Activated B cell treated with CpG ODN at 0.5 μM for 24 hours (primary cell): ENCODE measurements at regions not wholly inside any gene's neighbourhood (a gene's known extent, or its start where the extent isn't known, plus 50 kb on each side); places are given as distances from the start of the nearest gene placed in this dataset.

Experiments used
- ATAC-seq: fragments of 200-7000 bp; cut with Tn5 transposase; one replicate; pipeline ENCODE4 v1.10.0; 2021; ENCODE audit warnings: low read depth, mild to moderate bottlenecking, moderate library complexity
- CTCF ChIA-PET: fragments of 350-600 bp; sonication (Branson Sonifier 250); formaldehyde crosslinking; loops from one replicate; lab custom pipeline; 2021; ENCODE audit warnings: antibody characterized with exemption; lab: Charles Lee
- POLR2A ChIA-PET: fragments of 350-600 bp; sonication (Branson Sonifier 250); formaldehyde crosslinking; loops from one replicate; lab custom pipeline; 2021; ENCODE audit warnings: antibody characterized with exemption; lab: Charles Lee
- DNase-seq: peaks from one replicate; pipeline ENCODE4 v3.0.0; 2022
- H3K27ac Mint-ChIP-seq: one replicate; pipeline ENCODE4 v1.8.0; 2020; ENCODE audit warnings: mixed read lengths
- H3K27me3 Mint-ChIP-seq: one replicate; pipeline ENCODE4 v1.8.0; 2021; ENCODE audit warnings: mixed read lengths
- H3K36me3 Mint-ChIP-seq: one replicate; pipeline ENCODE4 v1.8.0; 2021; ENCODE audit warnings: low read depth, mixed read lengths
- H3K4me1 Mint-ChIP-seq: one replicate; pipeline ENCODE4 v1.8.0; 2021; ENCODE audit warnings: mixed read lengths
- H3K4me3 Mint-ChIP-seq: one replicate; pipeline ENCODE4 v1.8.0; 2020; ENCODE audit warnings: mild to moderate bottlenecking, mixed read lengths
- H3K9me3 Mint-ChIP-seq: one replicate; pipeline ENCODE4 v1.8.0; 2020; ENCODE audit warnings: mixed read lengths
- intact Hi-C: fragments of 100-400 bp; cut with micrococcal nuclease; formaldehyde crosslinking; loops from one replicate; pipeline ENCODE4 v1.15.1; 2024
- TF ChIP-seq, protein P1 (sequence below): fragments of 200-600 bp; IDR thresholded peaks from one replicate; pipeline ENCODE4 v1.8.0; 2022; ENCODE audit warnings: antibody characterized with exemption, mild to moderate bottlenecking

DNA sequence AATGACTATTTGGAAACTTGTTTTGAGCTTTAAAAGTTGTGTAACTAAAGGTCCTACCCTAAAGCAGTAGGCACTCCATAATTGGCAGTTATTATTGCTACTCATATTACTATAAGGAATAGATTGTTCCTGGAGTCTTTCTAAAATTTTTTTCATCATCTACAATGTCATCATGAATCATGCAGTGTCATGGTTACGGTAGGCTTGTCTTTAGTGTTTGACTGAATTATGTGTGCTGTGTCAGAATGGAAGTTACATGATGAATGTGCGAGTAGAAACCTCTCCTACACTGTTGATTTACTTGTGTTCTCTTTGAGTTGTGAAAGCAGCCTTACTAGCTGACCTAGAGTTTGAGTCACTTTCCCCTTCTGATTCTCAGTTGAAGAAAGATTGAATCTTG is 1099.9 kb downstream of the RAPGEF2 start:
- POLR2A ChIA-PET = no interaction called here
- ATAC-seq = no peak
- H3K4me3 Mint-ChIP-seq = no peak overlapping the region
- H3K27ac Mint-ChIP-seq = no peak overlapping the region
- H3K36me3 Mint-ChIP-seq = no peaks in the 10 kb centered on the region
- no peak for DNase-seq
- TF ChIP-seq, protein P1, sequence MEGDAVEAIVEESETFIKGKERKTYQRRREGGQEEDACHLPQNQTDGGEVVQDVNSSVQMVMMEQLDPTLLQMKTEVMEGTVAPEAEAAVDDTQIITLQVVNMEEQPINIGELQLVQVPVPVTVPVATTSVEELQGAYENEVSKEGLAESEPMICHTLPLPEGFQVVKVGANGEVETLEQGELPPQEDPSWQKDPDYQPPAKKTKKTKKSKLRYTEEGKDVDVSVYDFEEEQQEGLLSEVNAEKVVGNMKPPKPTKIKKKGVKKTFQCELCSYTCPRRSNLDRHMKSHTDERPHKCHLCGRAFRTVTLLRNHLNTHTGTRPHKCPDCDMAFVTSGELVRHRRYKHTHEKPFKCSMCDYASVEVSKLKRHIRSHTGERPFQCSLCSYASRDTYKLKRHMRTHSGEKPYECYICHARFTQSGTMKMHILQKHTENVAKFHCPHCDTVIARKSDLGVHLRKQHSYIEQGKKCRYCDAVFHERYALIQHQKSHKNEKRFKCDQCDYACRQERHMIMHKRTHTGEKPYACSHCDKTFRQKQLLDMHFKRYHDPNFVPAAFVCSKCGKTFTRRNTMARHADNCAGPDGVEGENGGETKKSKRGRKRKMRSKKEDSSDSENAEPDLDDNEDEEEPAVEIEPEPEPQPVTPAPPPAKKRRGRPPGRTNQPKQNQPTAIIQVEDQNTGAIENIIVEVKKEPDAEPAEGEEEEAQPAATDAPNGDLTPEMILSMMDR = no peak
- H3K9me3 Mint-ChIP-seq = peaks cover 12% of the 10 kb centered on the region
- H3K4me1 Mint-ChIP-seq = no peaks in the 10 kb centered on the region
- H3K27me3 Mint-ChIP-seq = no peaks in the 10 kb centered on the region
- intact Hi-C loops = no loop called here
- CTCF ChIA-PET = no interaction called here

DNA sequence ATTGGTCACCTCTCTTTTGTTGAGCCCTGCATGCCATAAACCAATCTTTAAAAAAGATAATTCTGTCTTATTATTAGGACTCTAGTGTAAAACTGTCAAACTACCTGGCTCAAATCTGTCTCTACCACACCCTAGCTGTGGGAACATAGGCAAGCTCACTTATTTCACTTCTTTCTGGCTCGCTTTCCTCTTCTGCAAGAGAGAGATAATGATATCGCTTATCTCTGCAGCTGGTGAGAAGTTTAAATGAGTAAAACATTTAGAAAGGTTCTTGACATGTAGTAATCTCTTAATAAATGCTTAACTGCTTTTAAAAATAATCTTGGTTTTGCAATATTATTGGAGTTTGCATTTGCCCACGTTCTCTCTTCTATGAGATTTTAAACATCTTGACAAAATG is 1109.2 kb downstream of the RAPGEF2 start:
- TF ChIP-seq, protein P1 = no peak
- POLR2A ChIA-PET = no interaction called here
- H3K27ac Mint-ChIP-seq = no peak overlapping the region

DNA sequence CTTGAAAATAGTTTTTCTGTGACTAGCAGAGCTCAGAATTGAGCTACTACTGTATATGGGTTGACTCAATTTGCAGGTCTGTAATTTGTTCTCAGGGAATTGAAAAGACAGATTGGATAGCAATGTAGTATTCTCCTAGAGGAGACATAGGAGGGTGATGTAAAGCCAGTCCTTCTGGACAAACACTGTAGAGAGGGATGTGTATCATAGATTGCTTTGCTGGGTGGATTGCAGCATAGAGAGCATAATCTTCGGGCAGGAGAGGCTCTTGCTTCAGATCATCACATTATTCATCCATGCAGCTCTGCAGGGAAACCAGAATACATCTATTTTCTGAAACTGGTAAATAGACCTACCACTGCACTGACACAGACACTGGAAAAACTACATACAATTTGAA is 1110.5 kb downstream of the RAPGEF2 start:
- ChIA-PET POLR2A (no interaction called here), CTCF (no interaction called here)
- no peak for ATAC-seq
- H3K4me3 Mint-ChIP-seq = no peak overlapping the region
- no peak overlapping the region for H3K27ac Mint-ChIP-seq
- no peaks in the 10 kb centered on the region for H3K27me3 Mint-ChIP-seq
- TF ChIP-seq, protein P1 = no peak
- H3K4me1 Mint-ChIP-seq = no peaks in the 10 kb centered on the region
- no peak for DNase-seq
- H3K9me3 Mint-ChIP-seq = peaks cover 10% of the 10 kb centered on the region
- H3K36me3 Mint-ChIP-seq = no peaks in the 10 kb centered on the region
- intact Hi-C loops = no loop called here

More for the DNA sequence above, 1109.2 kb downstream of the RAPGEF2 start:
- CTCF ChIA-PET = interaction anchor here (0.7 kb wide), 1 partner anchor 671 kb away, joined by 3 read pairs; no protein-coding TSS in a partner anchor
- H3K36me3 Mint-ChIP-seq = no peaks in the 10 kb centered on the region
- no peaks in the 10 kb centered on the region for H3K27me3 Mint-ChIP-seq
- ATAC-seq (no peak), DNase-seq (no peak)
- H3K4me3 Mint-ChIP-seq = no peak overlapping the region
- intact Hi-C loops = no loop called here
- peaks cover 3% of the 10 kb centered on the region for H3K9me3 Mint-ChIP-seq
- no peaks in the 10 kb centered on the region for H3K4me1 Mint-ChIP-seq

DNA sequence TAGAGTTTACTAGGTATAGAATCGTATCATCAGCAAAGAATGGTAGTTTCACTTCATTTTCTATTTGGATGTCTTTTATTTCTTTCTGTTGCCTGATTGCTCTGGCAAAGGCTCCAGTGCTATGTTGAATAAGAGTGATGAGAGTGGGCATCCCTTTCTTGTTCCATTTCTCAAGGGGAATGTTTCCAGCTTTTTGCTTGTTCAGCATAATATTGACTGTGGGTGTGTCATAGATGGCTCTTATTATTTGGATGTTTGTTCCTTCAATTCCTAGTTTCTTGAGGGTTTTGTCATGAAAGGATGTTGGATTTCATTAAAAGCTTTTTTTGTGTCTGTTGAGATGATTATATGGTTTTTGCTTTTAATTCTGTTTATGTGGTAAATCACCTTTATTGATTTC is 1114.5 kb downstream of the RAPGEF2 start:
- peaks cover 19% of the 10 kb centered on the region for H3K9me3 Mint-ChIP-seq
- ATAC-seq (no peak), DNase-seq (no peak)
- no peaks in the 10 kb centered on the region for H3K4me1 Mint-ChIP-seq
- H3K4me3 Mint-ChIP-seq = no peak overlapping the region
- H3K27ac Mint-ChIP-seq = no peak overlapping the region
- no peaks in the 10 kb centered on the region for H3K36me3 Mint-ChIP-seq
- ChIA-PET POLR2A (no interaction called here), CTCF (no interaction called here)
- TF ChIP-seq, protein P1 = no peak
- no peaks in the 10 kb centered on the region for H3K27me3 Mint-ChIP-seq
- intact Hi-C loops = no loop called here

DNA sequence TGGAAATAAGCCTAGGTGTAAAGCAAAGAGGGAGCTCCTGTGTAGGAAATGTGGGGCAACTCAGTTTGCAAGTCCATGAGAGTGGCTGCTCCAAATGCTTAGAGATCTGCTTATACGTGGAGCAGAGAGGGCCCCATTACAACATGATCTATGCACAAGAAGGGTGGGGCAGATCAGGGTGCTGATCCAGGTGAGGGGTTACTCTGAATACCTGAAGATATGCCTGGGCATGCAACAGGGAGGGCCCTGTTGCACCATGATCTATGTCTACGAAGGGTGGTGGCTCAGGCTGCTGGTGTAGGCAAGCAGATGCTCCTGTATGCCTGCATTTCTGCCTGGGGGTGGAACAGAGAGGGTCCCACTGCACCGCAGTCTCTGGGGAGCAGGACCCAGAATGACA is 1121.2 kb downstream of the RAPGEF2 start:
- H3K9me3 Mint-ChIP-seq = peaks cover 17% of the 10 kb centered on the region
- ChIA-PET CTCF (no interaction called here), POLR2A (no interaction called here)
- H3K27me3 Mint-ChIP-seq = no peaks in the 10 kb centered on the region
- ATAC-seq (no peak), DNase-seq (no peak)
- TF ChIP-seq, protein P1 = no peak
- no peaks in the 10 kb centered on the region for H3K4me1 Mint-ChIP-seq
- H3K27ac Mint-ChIP-seq = no peak overlapping the region
- H3K36me3 Mint-ChIP-seq = no peaks in the 10 kb centered on the region
- intact Hi-C loops = no loop called here
- no peak overlapping the region for H3K4me3 Mint-ChIP-seq
